K562 (cell line): ENCODE measurements at regions not wholly inside any gene's neighbourhood (a gene's known extent, or its start where the extent isn't known, plus 50 kb on each side); places are given as distances from the start of the nearest gene placed in this dataset.

Experiments used
- ATAC-seq: fragments of 200-7000 bp; cut with Tn5 transposase; 3 replicates; pipeline ENCODE4 v1.9.1; 2020; ENCODE audit warnings: moderate library complexity
- BruUV-seq: library from RNA; stranded (reverse); fragments of 400-500 nt; replicated peaks from 2 replicates; lab custom pipeline; 2021; lab: Mats Ljungman, UMichigan
- CTCF ChIA-PET: fragments of 300-600 bp; formaldehyde crosslinking; extraction: SDS; loops from one replicate; lab custom pipeline; 2021; ENCODE audit warnings: low intra/inter-chr PET ratio; lab: Yijun Ruan, JAX
- POLR2A ChIA-PET: fragments of 300-600, 350-650 bp; sonication (Branson Sonifier 250); formaldehyde crosslinking; extraction: SDS; loops from one replicate; lab custom pipeline; 2021; ENCODE audit warnings: antibody characterized with exemption, inconsistent platforms; lab: Yijun Ruan, JAX
- DNase-seq, 4 experiments: peaks; one replicate each; pipeline versions ENCODE4 v3.0.0 to v3.0.0-alpha.2; 2011 to 2018; ENCODE audit warnings: low spot score in 3 of 4, mixed read lengths in 3 of 4; ENCODE audit errors: extremely low read depth in 1 of 4
- FAIRE-seq: peaks from 2 replicates; lab custom pipeline; 2011; peaks lifted over from hg19 to GRCh38; lab: Jason Lieb, UNC
- H2AFZ ChIP-seq: 2 replicates; pipeline ENCODE4 v1.6.0; 2011; ENCODE audit warnings: low read depth, low read length, control low read depth, inconsistent platforms
- H3K27ac ChIP-seq: fragments of 200-600 bp; 3 replicates; pipeline ENCODE4 v1.8.0; 2011; ENCODE audit warnings: low read depth, mild to moderate bottlenecking, control low read depth, inconsistent platforms, low read length, moderate library complexity, mixed read lengths; ENCODE audit errors: extremely low read depth
- H3K27me3 ChIP-seq, 2 experiments: fragments of 300-600 bp in 1 of 2; 2 replicates in 1 of 2; 3 replicates in 1 of 2; pipeline versions ENCODE4 v1.6.0 to v1.8.0; 2011; ENCODE audit warnings: inconsistent platforms in 2 of 2, low read length in 2 of 2, mild to moderate bottlenecking in 1 of 2, mixed read lengths in 1 of 2, moderate library complexity in 1 of 2; ENCODE audit not compliant: control insufficient read depth in 2 of 2, insufficient read depth in 2 of 2
- H3K36me3 ChIP-seq: fragments of 300-600 bp; 3 replicates; pipeline ENCODE4 v1.8.0; 2011; ENCODE audit warnings: mild to moderate bottlenecking, low read length, inconsistent platforms; ENCODE audit not compliant: control insufficient read depth, insufficient read depth
- H3K4me1 ChIP-seq, 2 experiments: fragments of 200-600 bp in 1 of 2; replicated peaks in 1 of 2; 2 replicates in 1 of 2; 3 replicates in 1 of 2; pipeline versions ENCODE4 v1.5.1 to v1.8.0; 2011; ENCODE audit warnings: inconsistent platforms in 2 of 2, low read length in 2 of 2, mild to moderate bottlenecking in 1 of 2, mixed read lengths in 1 of 2, moderate library complexity in 1 of 2; ENCODE audit not compliant: control insufficient read depth in 2 of 2, insufficient read depth in 2 of 2
- H3K4me2 ChIP-seq: 2 replicates; pipeline ENCODE4 v1.6.1; 2011; ENCODE audit warnings: low read length, control low read depth, inconsistent platforms, mixed read lengths; ENCODE audit not compliant: insufficient read depth
- H3K4me3 ChIP-seq: fragments of 200-600 bp; sonication (generic), shearing (Covaris generic); 2 replicates; pipeline ENCODE4 v1.5.1; 2016; ENCODE audit warnings: control low read depth, inconsistent platforms
- H3K79me2 ChIP-seq: fragments of 200-600 bp; 3 replicates; pipeline ENCODE4 v1.8.0; 2011; ENCODE audit warnings: low read length, inconsistent platforms; ENCODE audit not compliant: control insufficient read depth, insufficient read depth
- H3K9ac ChIP-seq, 2 experiments: 2 replicates each; pipeline versions ENCODE4 v1.6.0 to v1.6.1; 2011; ENCODE audit warnings: low read depth in 2 of 2, low read length in 2 of 2, control low read depth in 1 of 2, inconsistent platforms in 1 of 2, mild to moderate bottlenecking in 1 of 2, mixed read lengths in 1 of 2; ENCODE audit not compliant: insufficient read depth in 1 of 2
- H3K9me1 ChIP-seq: one replicate; pipeline ENCODE4 v1.6.0; 2011; ENCODE audit warnings: inconsistent platforms, mild to moderate bottlenecking, low read length, moderate library complexity; ENCODE audit not compliant: control insufficient read depth, insufficient read depth
- H3K9me3 ChIP-seq: replicated peaks from 2 replicates; pipeline ENCODE4 v1.5.1; 2011; ENCODE audit warnings: low read depth, low read length, inconsistent platforms; ENCODE audit not compliant: control insufficient read depth, insufficient read depth
- H4K20me1 ChIP-seq: replicated peaks from 2 replicates; pipeline ENCODE4 v1.6.1; 2011; ENCODE audit warnings: low read length, inconsistent platforms, mixed read lengths; ENCODE audit not compliant: control insufficient read depth, insufficient read depth
- JUNB ChIP-seq: fragments of 450-650 bp; formaldehyde crosslinking; conservative IDR thresholded peaks from 2 replicates; pipeline ENCODE4 v1.4.0; 2020; ENCODE audit warnings: mild to moderate bottlenecking
- KLF16 ChIP-seq: IDR thresholded peaks from 2 replicates; pipeline ENCODE4 v1.6.1; 2016; ENCODE audit warnings: antibody characterized with exemption
- NBN ChIP-seq: fragments of 450-650 bp; IDR thresholded peaks from 2 replicates; pipeline ENCODE4 v1.6.1; 2016; ENCODE audit warnings: low read depth, mild to moderate bottlenecking
- POLR2H ChIP-seq: IDR thresholded peaks from 2 replicates; pipeline ENCODE4 v1.6.1; 2016; ENCODE audit warnings: missing genetic modification characterization, low read depth, mild to moderate bottlenecking, control low read depth, missing compliant biosample characterization, moderate library complexity
- RBBP5 ChIP-seq: fragments of 200-600 bp; sonication (generic); IDR thresholded peaks from 2 replicates; pipeline ENCODE4 v1.6.1; 2012; ENCODE audit warnings: borderline replicate concordance, mild to moderate bottlenecking, low read length, control low read depth, inconsistent platforms; ENCODE audit not compliant: insufficient read depth, poor library complexity, severe bottlenecking
- RCOR1 ChIP-seq, 2 experiments: IDR thresholded peaks; 2 replicates each; pipeline ENCODE4 v1.6.1; 2012; ENCODE audit warnings: low read depth in 2 of 2, low read length in 2 of 2, borderline replicate concordance in 1 of 2, improper control_type of control experiment in 1 of 2
- SMAD1 ChIP-seq: fragments of 150-350 bp; IDR thresholded peaks from 2 replicates; pipeline ENCODE4 v1.6.1; 2014; ENCODE audit warnings: low read length, low read depth; ENCODE audit not compliant: partially characterized antibody
- TAF15 ChIP-seq: fragments of 200-400 bp; formaldehyde crosslinking; IDR thresholded peaks from 2 replicates; pipeline ENCODE4 v1.6.1; 2017; ENCODE audit warnings: mild to moderate bottlenecking, low read depth, low read length, moderate library complexity
- TRIM24 ChIP-seq, 2 experiments: fragments of 450-650 bp; IDR thresholded peaks; 2 replicates each; pipeline ENCODE4 v1.6.1; 2016
- ZNF165 ChIP-seq: fragments of 250-450 bp; sonication (Bioruptor Pico); IDR thresholded peaks from 2 replicates; pipeline ENCODE4 v1.4.0; 2020; ENCODE audit warnings: borderline replicate concordance
- ZNF239 ChIP-seq: fragments of 250-450 bp; sonication (Bioruptor Pico); IDR thresholded peaks from 2 replicates; pipeline ENCODE4 v1.4.0; 2020; ENCODE audit warnings: mild to moderate bottlenecking
- ZNF445 ChIP-seq: fragments of 250-450 bp; sonication (Bioruptor Pico); IDR thresholded peaks from 2 replicates; pipeline ENCODE4 v1.4.0; 2020; ENCODE audit warnings: low read depth, mild to moderate bottlenecking, moderate library complexity
- ZNF699 ChIP-seq: fragments of 250-450 bp; sonication (Bioruptor Pico); IDR thresholded peaks from 2 replicates; pipeline ENCODE4 v1.8.0; 2021; ENCODE audit warnings: mild to moderate bottlenecking, moderate library complexity; ENCODE audit not compliant: insufficient replicate concordance
- WGBS: fragments of 100-300 bp; shearing (Covaris generic); methylation state at CpG from one replicate; pipeline ENCODE4 v1.1.6; 2016; ENCODE audit warnings: low coverage, mixed read lengths; ENCODE audit not compliant: insufficient coverage; ENCODE audit errors: missing lambda C conversion rate; 5-methylcytosine and 5-hydroxymethylcytosine counted together
- in situ Hi-C: fragments of 300-500 bp; cut with MboI; formaldehyde crosslinking; loops from 4 replicates; pipeline ENCODE4 v1.15.0; 2018; ENCODE audit warnings: inconsistent platforms, mixed read lengths
- intact Hi-C: fragments of 100-400 bp; cut with micrococcal nuclease; formaldehyde crosslinking; loops from 2 replicates; pipeline ENCODE4 v1.14.2; 2022
- TF ChIP-seq, protein P1 (sequence below): fragments of 250-450 bp; sonication (Bioruptor Pico); IDR thresholded peaks from 2 replicates; pipeline ENCODE4 v1.8.0; 2022; ENCODE audit warnings: moderate library complexity, mild to moderate bottlenecking, inconsistent platforms
- TF ChIP-seq, protein P2 (sequence below), 2 experiments: fragments of 450-650 bp in 1 of 2; sonication (generic) in 1 of 2; formaldehyde crosslinking; conservative IDR thresholded peaks; 2 replicates each; pipeline versions ENCODE4 v1.4.0 to v1.8.1; 2020 to 2022; ENCODE audit warnings: mild to moderate bottlenecking in 1 of 2, missing genetic modification reagents in 1 of 2
- TF ChIP-seq, protein P3 (sequence below): sonication (generic); formaldehyde crosslinking; IDR thresholded peaks from 2 replicates; pipeline ENCODE4 v1.8.1; 2022; ENCODE audit warnings: missing genetic modification reagents
- TF ChIP-seq, protein P4 (sequence below): IDR thresholded peaks from 3 replicates; pipeline ENCODE4 v1.6.1; 2011; ENCODE audit warnings: borderline replicate concordance, mild to moderate bottlenecking, moderate library complexity; ENCODE audit not compliant: insufficient read length; ENCODE audit errors: extremely low read depth

DNA sequence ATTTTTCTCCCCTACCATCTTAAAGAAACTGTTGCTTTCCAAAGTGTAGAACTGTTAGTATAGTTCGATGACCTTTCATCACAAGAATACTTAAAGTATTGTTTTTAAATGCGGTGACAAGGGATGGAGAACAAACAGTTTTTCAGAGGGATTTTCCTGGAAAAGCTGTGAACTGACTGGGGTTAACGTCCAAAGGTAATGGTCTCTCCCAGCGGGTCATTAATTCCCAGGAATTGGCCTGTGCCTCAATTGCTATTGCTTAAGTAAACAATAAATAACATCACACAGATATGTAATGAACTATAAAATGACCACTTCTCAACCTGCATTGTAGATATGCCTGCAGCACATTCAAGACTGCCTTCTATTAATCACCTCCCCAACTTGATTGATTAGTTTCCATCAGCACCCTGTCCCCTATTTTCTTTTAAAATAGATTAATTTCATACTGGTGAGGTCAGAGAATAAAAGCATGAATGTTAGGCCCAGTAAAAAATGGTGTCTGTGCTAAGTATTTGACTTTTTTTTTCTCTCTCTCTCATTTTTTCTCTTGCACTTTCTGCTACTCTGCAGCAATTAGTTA, 268.2 kb downstream of the SAMD5 start:
- Histone ChIP-seq H3K9ac (no peak overlapping the region), H3K4me3 (no peak overlapping the region), H3K9me3 (no peaks in the 10 kb centered on the region), H3K36me3 (no peaks in the 10 kb centered on the region), H4K20me1 (no peaks in the 10 kb centered on the region), H3K4me1 (no peaks in the 10 kb centered on the region), H3K27me3 (no peaks in the 10 kb centered on the region), H3K9me1 (no peaks in the 10 kb centered on the region), H3K27ac (no peak overlapping the region), H2AFZ (no peak overlapping the region), H3K79me2 (no peaks in the 10 kb centered on the region), H3K4me2 (no peak overlapping the region)
- intact Hi-C loops (no loop called here), in situ Hi-C loops (no loop called here)
- POLR2A ChIA-PET = interaction anchor here (0.7 to 1.1 kb wide), 2 partner anchors 17 to 96 kb away, joined by 3 read pairs; no protein-coding TSS in a partner anchor
- CTCF ChIA-PET = no interaction called here
- ATAC-seq (no peak), DNase-seq (no peak), FAIRE-seq (no peak)
- TF ChIP-seq NBN = no peak
- no peak for TF ChIP-seq JUNB (CRISPR knock-in tag)
- TF ChIP-seq, protein P1, sequence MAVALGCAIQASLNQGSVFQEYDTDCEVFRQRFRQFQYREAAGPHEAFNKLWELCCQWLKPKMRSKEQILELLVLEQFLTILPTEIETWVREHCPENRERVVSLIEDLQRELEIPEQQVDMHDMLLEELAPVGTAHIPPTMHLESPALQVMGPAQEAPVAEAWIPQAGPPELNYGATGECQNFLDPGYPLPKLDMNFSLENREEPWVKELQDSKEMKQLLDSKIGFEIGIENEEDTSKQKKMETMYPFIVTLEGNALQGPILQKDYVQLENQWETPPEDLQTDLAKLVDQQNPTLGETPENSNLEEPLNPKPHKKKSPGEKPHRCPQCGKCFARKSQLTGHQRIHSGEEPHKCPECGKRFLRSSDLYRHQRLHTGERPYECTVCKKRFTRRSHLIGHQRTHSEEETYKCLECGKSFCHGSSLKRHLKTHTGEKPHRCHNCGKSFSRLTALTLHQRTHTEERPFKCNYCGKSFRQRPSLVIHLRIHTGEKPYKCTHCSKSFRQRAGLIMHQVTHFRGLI = no peak
- TF ChIP-seq SMAD1 = no peak
- no peak for TF ChIP-seq POLR2H (tag)
- TF ChIP-seq, protein P2, sequence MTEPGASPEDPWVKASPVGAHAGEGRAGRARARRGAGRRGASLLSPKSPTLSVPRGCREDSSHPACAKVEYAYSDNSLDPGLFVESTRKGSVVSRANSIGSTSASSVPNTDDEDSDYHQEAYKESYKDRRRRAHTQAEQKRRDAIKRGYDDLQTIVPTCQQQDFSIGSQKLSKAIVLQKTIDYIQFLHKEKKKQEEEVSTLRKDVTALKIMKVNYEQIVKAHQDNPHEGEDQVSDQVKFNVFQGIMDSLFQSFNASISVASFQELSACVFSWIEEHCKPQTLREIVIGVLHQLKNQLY (CRISPR knock-in tag; conservative IDR thresholded peaks at IDR 0.05) = no peak
- TF ChIP-seq ZNF239 (CRISPR knock-in tag) = no peak
- TF ChIP-seq, protein P3, sequence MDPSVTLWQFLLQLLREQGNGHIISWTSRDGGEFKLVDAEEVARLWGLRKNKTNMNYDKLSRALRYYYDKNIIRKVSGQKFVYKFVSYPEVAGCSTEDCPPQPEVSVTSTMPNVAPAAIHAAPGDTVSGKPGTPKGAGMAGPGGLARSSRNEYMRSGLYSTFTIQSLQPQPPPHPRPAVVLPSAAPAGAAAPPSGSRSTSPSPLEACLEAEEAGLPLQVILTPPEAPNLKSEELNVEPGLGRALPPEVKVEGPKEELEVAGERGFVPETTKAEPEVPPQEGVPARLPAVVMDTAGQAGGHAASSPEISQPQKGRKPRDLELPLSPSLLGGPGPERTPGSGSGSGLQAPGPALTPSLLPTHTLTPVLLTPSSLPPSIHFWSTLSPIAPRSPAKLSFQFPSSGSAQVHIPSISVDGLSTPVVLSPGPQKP (CRISPR knock-in tag) = no peak
- no peak for TF ChIP-seq ZNF699 (CRISPR knock-in tag)
- TF ChIP-seq RCOR1 (IDR thresholded peaks at IDR 0.05; ENCODE audit: borderline replicate concordance in 1 of 2, low read depth in 2 of 2, low read length in 2 of 2) = no peak
- no peak for TF ChIP-seq TAF15
- no peak for TF ChIP-seq TRIM24 (IDR thresholded peaks at IDR 0.05)
- TF ChIP-seq, protein P4, sequence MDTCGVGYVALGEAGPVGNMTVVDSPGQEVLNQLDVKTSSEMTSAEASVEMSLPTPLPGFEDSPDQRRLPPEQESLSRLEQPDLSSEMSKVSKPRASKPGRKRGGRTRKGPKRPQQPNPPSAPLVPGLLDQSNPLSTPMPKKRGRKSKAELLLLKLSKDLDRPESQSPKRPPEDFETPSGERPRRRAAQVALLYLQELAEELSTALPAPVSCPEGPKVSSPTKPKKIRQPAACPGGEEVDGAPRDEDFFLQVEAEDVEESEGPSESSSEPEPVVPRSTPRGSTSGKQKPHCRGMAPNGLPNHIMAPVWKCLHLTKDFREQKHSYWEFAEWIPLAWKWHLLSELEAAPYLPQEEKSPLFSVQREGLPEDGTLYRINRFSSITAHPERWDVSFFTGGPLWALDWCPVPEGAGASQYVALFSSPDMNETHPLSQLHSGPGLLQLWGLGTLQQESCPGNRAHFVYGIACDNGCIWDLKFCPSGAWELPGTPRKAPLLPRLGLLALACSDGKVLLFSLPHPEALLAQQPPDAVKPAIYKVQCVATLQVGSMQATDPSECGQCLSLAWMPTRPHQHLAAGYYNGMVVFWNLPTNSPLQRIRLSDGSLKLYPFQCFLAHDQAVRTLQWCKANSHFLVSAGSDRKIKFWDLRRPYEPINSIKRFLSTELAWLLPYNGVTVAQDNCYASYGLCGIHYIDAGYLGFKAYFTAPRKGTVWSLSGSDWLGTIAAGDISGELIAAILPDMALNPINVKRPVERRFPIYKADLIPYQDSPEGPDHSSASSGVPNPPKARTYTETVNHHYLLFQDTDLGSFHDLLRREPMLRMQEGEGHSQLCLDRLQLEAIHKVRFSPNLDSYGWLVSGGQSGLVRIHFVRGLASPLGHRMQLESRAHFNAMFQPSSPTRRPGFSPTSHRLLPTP = no peak
- TF ChIP-seq KLF16 = no peak
- no peak for TF ChIP-seq ZNF445 (CRISPR knock-in tag)
- TF ChIP-seq RBBP5 = no peak
- no peak for TF ChIP-seq ZNF165 (CRISPR knock-in tag)
- BruUV-seq = no TSS peak
- WGBS = 31% methylated on average over 4 of the region's 4 CpGs
